Mammary epithelial cell (primary cell): ENCODE measurements at regions not wholly inside any gene's neighbourhood (a gene's known extent, or its start where the extent isn't known, plus 50 kb on each side); places are given as distances from the start of the nearest gene placed in this dataset.

Experiments used
- EZH2 ChIP-seq: IDR thresholded peaks from 2 replicates; pipeline ENCODE4 v1.6.1; 2012; ENCODE audit warnings: low read length, inconsistent platforms, borderline replicate concordance
- TF ChIP-seq, protein P1 (sequence below), 2 donors: IDR thresholded peaks in 1 of 2; conservative IDR thresholded peaks in 1 of 2; 2 replicates each; pipeline ENCODE4 v1.5.1; 2011 to 2012; ENCODE audit warnings: inconsistent platforms in 2 of 2, low read length in 2 of 2, mild to moderate bottlenecking in 2 of 2, control low read depth in 1 of 2, low read depth in 1 of 2; ENCODE audit not compliant: insufficient read depth in 1 of 2; ENCODE audit errors: extremely low read depth in 1 of 2

DNA sequence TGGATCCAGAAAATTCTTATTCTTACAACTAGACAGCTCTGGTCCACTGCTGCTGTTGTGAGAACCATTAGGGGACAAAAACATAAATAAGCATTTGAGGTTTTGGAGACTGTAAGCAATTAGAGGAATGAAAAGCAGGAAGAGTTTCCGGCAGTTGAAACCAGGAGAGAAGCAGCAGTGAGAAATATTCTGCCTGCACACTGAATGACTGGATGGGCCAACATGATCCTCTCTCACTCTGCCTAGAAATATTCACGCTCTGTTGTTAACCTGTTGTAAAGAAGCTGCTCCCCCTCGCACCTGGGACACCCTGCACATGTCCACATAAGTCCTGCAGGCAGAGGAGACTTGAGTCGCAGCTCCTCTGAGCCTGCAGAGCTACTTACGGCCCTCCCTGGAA is 60.4 kb upstream of the RNF152 start:
- TF ChIP-seq, protein P1, sequence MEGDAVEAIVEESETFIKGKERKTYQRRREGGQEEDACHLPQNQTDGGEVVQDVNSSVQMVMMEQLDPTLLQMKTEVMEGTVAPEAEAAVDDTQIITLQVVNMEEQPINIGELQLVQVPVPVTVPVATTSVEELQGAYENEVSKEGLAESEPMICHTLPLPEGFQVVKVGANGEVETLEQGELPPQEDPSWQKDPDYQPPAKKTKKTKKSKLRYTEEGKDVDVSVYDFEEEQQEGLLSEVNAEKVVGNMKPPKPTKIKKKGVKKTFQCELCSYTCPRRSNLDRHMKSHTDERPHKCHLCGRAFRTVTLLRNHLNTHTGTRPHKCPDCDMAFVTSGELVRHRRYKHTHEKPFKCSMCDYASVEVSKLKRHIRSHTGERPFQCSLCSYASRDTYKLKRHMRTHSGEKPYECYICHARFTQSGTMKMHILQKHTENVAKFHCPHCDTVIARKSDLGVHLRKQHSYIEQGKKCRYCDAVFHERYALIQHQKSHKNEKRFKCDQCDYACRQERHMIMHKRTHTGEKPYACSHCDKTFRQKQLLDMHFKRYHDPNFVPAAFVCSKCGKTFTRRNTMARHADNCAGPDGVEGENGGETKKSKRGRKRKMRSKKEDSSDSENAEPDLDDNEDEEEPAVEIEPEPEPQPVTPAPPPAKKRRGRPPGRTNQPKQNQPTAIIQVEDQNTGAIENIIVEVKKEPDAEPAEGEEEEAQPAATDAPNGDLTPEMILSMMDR (conservative IDR thresholded peaks at IDR 0.05 in 1 of 2, IDR thresholded peaks at IDR 0.05 in 1 of 2; ENCODE audit: extremely low read depth in 1 of 2, insufficient read depth in 1 of 2, low read depth in 1 of 2, low read length in 2 of 2), result no peak
- no peak for TF ChIP-seq EZH2
